Chondrocyte (in vitro differentiated cells): ENCODE measurements at regions not wholly inside any gene's neighbourhood (a gene's known extent, or its start where the extent isn't known, plus 50 kb on each side); places are given as distances from the start of the nearest gene placed in this dataset.

Source experiments
- DNase-seq: peaks from one replicate; pipeline ENCODE4 v3.0.0; 2021; ENCODE audit warnings: mixed read lengths, low spot score
- H3K27ac Mint-ChIP-seq: one replicate; pipeline ENCODE4 v1.8.0; 2021; ENCODE audit warnings: mild to moderate bottlenecking, moderate library complexity, mixed read lengths; ENCODE audit not compliant: unreplicated experiment
- H3K27me3 Mint-ChIP-seq: 2 replicates; pipeline ENCODE4 v1.8.0; 2021; ENCODE audit warnings: low read depth, mixed read lengths
- H3K36me3 Mint-ChIP-seq: 2 replicates; pipeline ENCODE4 v1.8.0; 2021; ENCODE audit warnings: low read depth, mixed read lengths
- H3K4me1 Mint-ChIP-seq: 2 replicates; pipeline ENCODE4 v1.8.0; 2021; ENCODE audit warnings: low read depth, mild to moderate bottlenecking, mixed read lengths
- H3K4me3 Mint-ChIP-seq: one replicate; pipeline ENCODE4 v1.8.0; 2021; ENCODE audit warnings: mild to moderate bottlenecking, moderate library complexity, mixed read lengths; ENCODE audit not compliant: unreplicated experiment
- H3K9me3 Mint-ChIP-seq: 2 replicates; pipeline ENCODE4 v1.8.0; 2021; ENCODE audit warnings: low read depth, mixed read lengths
- TF ChIP-seq, protein P1 (sequence below): fragments of 200-600 bp; sonication (generic); IDR thresholded peaks from 2 replicates; pipeline ENCODE4 v1.5.0; 2021; ENCODE audit warnings: antibody characterized with exemption, mild to moderate bottlenecking, moderate library complexity

DNA sequence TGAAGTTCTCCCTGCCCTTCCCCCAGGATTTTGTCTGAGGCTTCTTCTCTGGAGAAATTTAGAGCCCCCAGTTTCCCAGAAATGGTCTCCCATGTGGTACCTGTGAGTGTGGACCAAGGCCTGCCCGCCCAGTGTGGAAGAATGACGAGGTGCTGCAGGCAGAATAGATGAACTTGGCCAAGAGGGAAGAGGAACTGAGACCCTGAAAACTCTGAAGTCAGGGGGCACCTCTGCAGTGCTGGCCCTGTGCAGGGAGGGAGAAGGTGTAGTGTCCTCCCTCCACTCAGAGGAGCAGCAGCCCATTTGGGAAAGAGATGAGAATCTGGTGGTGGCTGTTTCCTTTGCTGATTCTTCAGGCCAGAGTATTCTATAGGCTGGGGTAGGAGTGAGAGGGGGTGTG, 115.2 kb upstream of the PCGF5 start:
- Mint-ChIP-seq H3K36me3 (peaks cover 2% of the 10 kb centered on the region), H3K4me1 (peaks cover 6% of the 10 kb centered on the region), H3K27me3 (peaks cover 10% of the 10 kb centered on the region), H3K4me3 (no peak overlapping the region), H3K27ac (no peak overlapping the region), H3K9me3 (peaks cover 9% of the 10 kb centered on the region)
- TF ChIP-seq, protein P1, sequence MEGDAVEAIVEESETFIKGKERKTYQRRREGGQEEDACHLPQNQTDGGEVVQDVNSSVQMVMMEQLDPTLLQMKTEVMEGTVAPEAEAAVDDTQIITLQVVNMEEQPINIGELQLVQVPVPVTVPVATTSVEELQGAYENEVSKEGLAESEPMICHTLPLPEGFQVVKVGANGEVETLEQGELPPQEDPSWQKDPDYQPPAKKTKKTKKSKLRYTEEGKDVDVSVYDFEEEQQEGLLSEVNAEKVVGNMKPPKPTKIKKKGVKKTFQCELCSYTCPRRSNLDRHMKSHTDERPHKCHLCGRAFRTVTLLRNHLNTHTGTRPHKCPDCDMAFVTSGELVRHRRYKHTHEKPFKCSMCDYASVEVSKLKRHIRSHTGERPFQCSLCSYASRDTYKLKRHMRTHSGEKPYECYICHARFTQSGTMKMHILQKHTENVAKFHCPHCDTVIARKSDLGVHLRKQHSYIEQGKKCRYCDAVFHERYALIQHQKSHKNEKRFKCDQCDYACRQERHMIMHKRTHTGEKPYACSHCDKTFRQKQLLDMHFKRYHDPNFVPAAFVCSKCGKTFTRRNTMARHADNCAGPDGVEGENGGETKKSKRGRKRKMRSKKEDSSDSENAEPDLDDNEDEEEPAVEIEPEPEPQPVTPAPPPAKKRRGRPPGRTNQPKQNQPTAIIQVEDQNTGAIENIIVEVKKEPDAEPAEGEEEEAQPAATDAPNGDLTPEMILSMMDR, result no peak
- no peak for DNase-seq

DNA sequence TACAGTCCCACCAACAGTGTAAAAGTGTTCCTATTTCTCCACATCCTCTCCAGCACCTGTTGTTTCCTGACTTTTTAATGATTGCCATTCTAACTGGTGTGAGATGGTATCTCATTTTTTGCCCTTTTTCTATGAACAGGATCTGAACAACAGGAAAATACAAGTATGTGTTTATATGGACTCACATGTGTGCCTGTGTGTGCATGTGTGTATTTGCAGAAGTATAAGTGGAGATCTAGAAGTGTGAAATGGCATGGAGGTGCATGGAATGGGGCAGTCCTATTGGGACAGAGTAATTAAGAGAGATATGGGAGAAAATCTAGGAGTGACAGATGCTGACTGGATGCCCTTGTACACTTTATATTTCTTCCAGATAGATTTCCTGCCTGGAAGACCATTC, 111.6 kb upstream of the PCGF5 start:
- Mint-ChIP-seq H3K36me3 (peaks cover 2% of the 10 kb centered on the region), H3K27ac (no peak overlapping the region), H3K4me1 (peaks cover 6% of the 10 kb centered on the region), H3K4me3 (no peak overlapping the region), H3K27me3 (peaks cover 7% of the 10 kb centered on the region), H3K9me3 (peaks cover 9% of the 10 kb centered on the region)
- TF ChIP-seq, protein P1, result no peak
- DNase-seq, result no peak

DNA sequence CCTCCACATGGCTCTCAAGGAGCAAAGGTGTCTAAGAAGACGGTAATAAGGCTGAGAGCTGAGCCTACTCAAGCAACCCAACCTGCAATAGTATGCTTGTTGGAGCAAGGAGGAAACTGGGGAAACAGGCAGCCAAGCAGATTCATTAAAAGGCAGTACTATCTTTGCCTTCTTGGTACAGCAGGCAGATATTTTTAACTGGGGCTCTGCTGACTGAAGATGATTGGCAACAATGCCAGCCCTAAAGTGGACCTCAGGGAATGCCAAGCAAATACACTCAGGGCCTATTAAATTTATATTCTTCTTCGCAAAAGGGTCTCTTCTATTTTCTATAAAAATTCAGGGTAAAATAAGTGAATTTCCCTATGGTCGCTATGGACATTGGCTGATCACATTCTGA, 109.4 kb upstream of the PCGF5 start:
- no peaks in the 10 kb centered on the region for H3K27me3 Mint-ChIP-seq
- peaks cover 2% of the 10 kb centered on the region for H3K36me3 Mint-ChIP-seq
- no peaks in the 10 kb centered on the region for H3K4me1 Mint-ChIP-seq
- no peak overlapping the region for H3K27ac Mint-ChIP-seq
- TF ChIP-seq, protein P1, result no peak
- H3K9me3 Mint-ChIP-seq, result peaks cover 9% of the 10 kb centered on the region
- no peak for DNase-seq
- no peak overlapping the region for H3K4me3 Mint-ChIP-seq

DNA sequence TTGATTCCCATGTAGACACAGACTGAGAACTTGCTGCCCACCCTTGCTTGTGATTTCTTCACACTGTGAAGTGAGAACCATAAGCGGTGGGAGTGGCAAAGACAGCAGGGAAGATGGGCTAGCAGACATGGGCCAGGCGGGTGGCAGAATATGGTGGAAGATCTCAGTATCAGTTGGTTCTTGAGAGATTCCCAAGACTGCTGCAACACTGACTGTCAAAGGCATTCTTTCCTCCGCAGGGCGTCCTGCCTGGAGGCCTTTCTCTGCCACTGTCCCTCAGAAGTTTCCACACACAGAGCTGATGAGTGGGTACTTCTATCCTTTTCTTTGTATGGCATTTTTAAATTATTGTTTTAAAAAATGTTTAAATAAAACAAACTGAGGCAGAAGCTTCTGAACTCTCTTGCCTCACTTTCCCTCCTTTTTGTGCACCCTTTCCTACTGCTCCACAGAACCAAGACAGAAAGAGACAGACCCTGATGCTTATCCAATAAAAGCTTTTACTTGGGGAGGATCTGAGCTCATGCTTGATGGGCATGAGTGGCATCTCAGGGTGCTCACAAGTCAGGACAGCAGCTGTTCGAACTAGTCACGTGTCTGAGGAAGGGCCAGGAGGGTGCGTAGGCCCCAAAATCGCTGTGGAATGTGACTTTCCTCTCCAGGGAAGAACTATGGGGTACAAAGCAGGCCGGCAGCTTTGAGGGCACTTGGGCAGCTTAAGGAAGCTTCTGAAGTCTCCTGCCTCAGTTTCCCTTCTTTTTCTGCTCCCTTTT, 104.7 kb upstream of the PCGF5 start:
- H3K27ac Mint-ChIP-seq, result no peak overlapping the region
- no peak for DNase-seq

DNA sequence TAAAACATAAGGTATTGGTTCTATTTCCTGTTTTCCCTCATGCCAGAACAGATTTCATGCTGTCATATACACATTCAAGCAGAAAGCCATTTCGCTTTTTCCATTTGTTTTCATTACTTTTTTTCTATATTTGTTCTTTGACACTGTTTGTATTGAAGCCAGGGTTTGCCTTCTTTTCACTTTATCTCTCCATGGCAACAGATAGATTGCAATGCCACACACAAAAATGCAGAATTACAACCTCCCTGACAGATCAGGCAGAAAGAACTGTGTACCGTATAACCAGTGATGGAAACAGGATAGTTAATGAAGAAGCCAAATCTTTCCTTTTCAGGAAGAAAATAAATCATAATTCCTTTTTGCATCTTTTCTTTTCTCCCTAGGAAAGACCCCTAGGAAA, 103.0 kb upstream of the PCGF5 start:
- Mint-ChIP-seq H3K36me3 (no peaks in the 10 kb centered on the region), H3K4me3 (no peak overlapping the region), H3K9me3 (no peaks in the 10 kb centered on the region), H3K27me3 (peaks cover 5% of the 10 kb centered on the region), H3K27ac (no peak overlapping the region), H3K4me1 (peaks cover 4% of the 10 kb centered on the region)
- no peak for DNase-seq
- TF ChIP-seq, protein P1, result no peak

More for the DNA sequence above, 104.7 kb upstream of the PCGF5 start:
- Mint-ChIP-seq H3K36me3 (no peaks in the 10 kb centered on the region), H3K4me3 (no peak overlapping the region), H3K27me3 (peaks cover 2% of the 10 kb centered on the region), H3K4me1 (peaks cover 4% of the 10 kb centered on the region), H3K9me3 (no peaks in the 10 kb centered on the region)
- TF ChIP-seq, protein P1, result no peak
